HG03342 (cell line): ENCODE measurements at regions not wholly inside any gene's neighbourhood (a gene's known extent, or its start where the extent isn't known, plus 50 kb on each side); places are given as distances from the start of the nearest gene placed in this dataset.

Experiments used
- ATAC-seq: cut with Tn5 transposase; IDR thresholded peaks from one replicate; pipeline ENCODE4 v1.9.1; 2021; ENCODE audit warnings: mild to moderate bottlenecking, moderate library complexity; ENCODE audit not compliant: unreplicated experiment

DNA sequence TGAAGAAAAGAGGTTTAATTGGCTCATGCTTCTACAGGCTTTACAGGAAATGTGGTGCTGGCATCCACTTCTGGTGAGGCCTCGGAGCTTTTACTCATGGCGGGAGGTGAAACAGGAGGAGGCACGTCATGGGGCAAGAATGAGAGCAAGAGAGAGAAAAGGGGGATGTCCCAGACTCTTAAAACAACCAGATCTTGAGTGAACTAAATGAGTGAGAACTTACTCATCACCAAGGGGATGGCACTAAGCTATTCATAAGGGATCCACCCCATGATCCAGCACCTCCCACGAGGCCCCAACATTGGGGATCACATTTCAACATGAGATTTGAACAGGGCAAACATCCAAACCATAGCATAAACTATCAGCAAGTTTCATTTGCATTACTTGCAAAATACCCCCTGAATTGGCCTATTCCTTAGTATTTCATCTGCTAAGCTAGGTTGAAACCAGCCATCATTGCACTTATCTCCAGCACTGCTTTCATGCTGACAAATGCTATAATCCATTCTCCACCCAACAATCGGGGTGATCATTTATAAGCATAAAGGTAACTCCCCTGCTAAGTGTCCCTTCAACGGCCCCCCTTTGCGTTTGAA lies 179.0 kb downstream of the NOC3L start:
- ATAC-seq, result no peak

DNA sequence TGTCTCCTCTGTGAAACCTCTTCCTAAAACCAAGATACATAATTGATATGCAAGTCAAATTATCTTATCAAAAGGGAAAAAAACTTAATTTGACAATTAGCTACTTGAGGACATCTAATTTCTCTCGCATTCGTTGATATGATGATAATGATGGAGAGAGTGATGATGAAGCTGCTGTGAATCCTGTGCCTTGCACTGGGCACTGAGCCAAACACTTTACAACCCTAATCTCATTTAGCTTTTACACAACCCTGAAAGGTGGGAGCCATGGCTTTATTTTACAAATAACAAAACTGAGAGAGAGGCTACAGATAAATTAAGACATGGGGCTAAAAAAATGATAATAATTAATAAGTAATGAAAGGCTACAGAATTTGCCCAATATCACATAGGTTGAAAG lies 176.0 kb downstream of the NOC3L start:
- ATAC-seq, result no peak

DNA sequence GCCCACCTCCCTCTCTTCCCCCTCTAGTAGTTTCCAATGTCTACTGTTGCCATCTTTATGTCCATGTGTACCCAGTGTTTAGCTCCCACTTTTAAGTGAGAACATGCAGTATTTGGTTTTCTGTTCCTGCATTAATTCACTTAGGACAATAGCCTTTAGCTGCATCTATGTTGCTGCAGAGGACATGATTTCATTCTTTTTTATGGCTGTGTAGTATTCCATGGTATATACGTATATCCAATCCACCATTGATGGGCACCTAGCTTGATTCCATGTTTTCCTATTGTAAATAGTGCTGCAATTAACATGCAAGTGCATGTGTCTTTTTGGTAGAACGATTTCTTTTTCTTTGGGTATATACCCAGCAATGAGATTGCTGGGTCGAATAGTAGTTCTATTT lies 170.4 kb downstream of the NOC3L start:
- no peak for ATAC-seq

DNA sequence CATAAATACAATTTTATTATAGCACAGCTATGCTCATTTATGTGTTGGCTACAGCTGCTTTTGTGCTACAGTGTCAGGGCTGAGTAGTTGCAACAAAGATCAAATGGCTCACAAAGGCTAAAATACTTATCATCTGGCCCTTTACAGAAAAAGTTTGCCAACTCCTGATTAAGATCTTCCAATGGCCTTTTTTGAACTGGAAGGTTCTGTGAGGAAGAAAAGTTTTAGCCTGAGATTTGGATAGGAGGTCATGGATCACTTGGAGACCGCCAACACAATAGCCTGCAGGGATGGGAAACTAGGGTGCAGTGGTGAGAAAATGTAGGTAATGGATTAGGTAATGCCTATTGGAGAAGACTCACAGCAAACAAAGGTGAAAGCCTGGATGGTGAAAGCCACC lies 169.8 kb downstream of the NOC3L start:
- no peak for ATAC-seq

DNA sequence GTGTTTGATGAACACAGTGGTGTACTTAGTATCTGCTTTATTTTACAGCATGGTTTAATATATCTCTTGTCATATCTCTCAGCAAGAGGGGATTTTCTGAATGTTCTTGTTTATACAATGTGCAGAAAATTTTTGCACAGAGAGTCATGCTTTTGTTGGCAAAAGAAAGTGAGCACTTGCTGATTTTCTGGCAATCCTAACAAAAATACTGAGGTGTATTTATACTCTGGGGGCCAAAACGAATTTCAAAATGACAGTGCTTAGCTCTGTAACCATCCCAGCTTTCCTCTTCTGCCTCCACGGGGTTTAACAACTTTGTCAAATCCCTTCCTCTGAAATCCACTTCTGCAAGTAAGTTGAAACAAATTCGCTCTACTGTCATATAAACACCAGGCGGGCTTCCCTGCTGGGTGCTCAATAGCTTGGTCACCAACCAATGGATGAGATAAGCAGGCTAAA lies 169.2 kb downstream of the NOC3L start:
- no peak for ATAC-seq

DNA sequence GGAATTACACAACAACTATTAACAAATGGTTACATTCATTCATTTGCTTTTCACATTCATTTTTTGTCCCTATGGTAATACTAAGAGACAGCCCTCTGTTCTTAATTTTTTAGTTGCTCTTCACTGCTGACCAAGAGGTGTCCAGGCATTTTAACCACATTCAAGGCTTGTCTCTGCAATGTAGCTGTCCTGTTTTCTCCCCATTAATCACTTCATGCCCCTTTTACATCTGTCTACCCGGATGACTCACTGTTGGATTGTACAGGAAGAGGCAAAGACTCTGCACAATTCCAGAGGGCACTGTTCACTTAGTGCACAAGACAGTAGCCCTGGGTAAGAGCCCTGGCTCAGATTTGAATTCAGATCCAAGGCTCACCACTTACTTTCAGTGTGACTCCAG lies 168.5 kb downstream of the NOC3L start:
- no peak for ATAC-seq

DNA sequence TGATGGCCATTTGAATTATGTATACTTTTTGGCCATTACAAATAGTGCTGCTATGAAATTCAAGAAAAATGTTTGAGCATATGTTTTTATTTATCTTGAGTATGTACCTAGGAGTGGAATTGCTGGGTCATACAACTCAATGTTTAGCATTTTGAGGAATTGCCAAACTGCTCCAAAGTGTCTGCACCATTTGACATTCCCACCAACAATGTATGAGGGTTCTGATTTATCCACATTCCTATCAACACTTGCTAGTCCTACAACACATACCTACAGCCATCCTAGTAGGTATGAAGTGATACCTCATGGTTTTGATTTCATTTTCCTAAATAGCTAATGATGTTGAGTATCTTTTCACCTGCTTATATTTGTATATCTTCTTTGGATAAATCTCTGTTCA lies 165.5 kb downstream of the NOC3L start:
- no peak for ATAC-seq

DNA sequence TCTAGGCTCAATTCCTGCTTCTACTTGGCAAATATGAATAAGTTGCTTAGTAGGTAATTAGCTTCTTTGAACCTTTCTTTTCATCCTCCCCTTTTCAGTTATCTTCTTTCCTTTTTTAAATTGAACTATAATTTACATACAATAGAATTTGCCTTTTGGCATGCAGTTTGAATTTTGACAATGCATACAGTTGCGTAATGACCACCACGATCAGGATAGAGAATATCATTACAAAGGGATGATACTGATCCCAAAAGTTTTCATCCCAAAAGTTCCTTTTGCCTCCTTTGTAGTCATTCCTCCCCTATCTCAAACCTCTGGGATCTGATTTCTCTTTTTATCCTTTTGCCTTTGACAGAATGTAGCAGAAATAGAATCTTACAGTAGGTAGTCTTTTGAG lies 164.4 kb downstream of the NOC3L start:
- ATAC-seq, result no peak

DNA sequence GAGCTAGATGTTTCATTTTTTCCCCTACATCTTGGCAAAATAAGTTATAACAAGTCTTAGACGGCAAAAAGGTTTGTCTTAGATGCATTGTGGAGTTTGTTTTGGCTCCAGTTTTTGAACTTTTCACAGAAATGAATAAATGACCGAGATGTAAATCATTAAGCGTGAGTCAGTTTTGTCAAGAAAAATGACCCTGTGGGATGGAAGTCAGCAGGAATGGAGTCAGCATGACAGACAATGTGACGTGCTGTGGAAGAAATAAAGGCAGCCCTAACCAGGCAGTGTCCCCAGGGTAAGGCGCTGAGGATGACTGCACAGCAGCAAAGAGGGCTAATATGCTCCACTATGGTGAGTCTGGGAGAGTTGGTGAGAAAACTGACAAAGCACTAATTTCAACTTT lies 163.2 kb downstream of the NOC3L start:
- ATAC-seq, result no peak

DNA sequence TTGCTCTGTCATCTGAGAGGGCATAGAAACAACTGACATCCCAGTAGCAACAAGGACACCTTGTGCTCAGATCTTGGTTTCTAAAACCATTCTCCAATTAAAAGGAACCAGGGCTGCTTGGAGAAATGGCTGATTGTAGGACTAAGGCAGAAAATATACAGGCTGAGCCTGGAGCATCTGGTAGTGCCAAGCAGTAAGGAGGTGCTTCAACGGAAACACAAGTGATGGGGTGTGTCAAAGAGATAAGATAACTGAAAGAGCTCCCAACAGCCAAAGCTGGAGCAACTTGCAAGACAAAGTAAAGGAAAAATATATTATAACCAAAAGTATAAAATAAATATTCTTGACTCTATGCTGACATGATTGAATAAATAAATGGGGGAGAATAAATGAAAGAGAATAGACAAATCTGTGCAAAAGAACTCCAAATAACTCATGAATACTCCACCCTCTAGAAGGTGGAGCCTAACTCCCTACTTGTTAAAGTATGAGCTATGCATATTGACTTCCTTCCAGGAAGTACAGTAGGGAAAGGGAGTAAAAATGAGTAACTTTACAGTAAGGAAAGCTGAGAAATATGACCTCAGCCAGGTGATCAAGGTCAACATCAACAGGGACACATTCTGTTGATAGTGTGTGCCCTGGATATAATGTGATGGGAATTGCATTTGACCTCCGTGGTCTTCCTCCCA lies 162.4 kb downstream of the NOC3L start:
- ATAC-seq, result no peak

DNA sequence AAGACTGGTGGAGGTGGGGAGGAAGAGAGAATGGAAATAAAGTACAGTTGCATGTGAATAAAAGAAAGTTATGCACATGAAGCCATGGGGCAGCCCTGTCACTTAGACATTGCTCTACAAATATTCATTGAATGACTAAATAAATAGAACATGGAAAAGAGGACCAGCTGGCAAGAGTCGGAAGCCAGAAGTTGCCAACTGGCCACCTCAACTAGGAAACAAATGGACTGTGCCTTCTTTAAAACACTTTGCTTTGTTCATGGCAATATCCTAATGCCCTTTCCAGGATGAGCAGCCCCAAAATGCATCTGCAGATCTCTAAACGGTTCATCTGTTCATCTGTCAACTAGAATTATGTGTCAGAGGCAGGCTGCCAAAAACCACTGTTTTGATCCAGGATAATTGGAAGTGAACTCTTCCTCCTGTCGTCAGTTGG lies 157.3 kb downstream of the NOC3L start:
- ATAC-seq, result no peak

DNA sequence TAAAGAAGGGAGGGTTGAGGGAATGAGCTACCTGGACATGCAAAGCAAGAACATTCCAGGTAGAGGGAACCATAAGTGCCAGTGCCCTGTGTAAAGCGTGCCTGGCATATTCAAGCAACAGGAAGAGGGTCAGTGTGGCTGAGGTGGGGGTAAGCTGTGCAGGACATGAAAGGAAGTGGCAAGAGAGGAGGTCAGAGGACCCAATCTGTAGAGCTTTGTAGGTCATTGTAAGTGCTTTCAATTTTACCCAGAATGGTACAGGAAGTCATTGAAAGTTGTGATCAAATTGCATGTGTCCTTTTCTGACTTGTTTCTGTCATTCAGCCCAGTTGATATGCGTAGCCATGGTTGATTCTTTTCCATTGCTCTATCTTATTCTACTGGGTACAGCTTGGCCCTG lies 156.6 kb downstream of the NOC3L start:
- no peak for ATAC-seq

DNA sequence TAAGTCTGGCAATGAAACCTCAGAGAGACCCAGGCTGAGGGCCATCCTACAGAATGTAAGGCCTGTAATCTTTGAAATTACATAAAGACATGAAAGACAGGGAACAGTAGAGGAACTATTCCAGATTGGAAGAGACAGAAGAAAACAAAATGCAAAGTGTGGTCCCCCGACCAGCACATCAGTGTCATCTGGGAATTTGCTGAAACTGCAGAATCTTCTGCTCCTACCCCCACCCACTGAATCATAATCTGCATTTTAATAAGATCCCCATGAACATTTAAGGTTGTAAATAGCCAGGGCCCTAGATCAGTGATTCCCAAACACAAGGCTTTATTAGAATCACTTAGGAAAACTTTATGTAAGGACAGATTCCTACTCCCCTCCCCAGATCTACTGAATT lies 154.4 kb downstream of the NOC3L start:
- ATAC-seq, result no peak

DNA sequence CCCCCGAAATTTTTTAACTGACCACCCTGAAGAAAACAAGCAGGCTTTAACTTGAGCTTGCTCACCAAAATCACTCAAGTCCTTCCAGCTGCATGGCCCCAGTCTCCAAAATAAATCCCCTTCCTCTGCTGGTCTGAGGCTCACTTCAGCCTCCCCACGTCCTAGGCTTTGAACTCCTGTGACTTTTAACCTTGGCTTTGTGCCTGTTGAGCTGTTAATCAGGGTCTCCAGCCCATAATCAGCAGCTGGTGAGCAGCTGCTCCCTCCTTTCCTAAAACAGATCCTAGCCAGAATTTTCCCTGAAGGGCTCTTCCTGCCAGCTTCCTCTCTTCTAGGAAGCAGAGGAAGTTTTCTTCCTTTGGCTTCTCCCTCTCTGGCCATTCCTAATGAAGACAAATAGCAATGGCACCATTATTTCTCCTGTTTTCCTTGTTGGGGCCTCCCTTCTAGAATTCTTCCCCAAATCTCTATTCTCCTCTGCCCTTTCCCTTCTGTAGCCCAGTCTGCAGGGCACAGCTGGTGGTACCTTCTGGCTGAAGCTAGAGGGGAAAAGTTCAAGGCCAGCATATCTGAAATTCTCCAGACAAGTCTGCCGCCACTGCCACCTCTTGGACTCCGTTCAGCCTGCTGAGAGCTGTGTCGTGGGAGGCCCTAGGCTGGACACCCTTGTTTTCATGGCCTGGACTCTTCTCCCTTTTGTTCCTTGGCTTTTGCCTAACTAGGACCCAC lies 152.1 kb downstream of the NOC3L start:
- no peak for ATAC-seq

DNA sequence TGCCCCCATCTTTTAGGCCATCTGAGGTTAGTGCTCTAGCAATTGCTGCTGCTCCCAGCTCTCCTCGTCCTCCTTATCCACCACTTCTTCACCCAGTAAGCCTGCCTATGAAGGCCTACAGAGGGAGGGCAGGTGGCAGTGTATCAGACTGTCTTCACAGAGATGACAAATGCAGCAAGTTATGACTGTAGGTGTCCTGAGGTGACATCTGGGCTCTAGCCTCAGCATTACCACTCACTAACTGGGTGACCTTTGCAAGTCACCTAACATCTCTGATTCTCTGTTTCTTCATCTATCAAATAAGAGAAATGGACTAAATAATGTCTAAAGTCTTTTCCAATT lies 151.6 kb downstream of the NOC3L start:
- no peak for ATAC-seq

DNA sequence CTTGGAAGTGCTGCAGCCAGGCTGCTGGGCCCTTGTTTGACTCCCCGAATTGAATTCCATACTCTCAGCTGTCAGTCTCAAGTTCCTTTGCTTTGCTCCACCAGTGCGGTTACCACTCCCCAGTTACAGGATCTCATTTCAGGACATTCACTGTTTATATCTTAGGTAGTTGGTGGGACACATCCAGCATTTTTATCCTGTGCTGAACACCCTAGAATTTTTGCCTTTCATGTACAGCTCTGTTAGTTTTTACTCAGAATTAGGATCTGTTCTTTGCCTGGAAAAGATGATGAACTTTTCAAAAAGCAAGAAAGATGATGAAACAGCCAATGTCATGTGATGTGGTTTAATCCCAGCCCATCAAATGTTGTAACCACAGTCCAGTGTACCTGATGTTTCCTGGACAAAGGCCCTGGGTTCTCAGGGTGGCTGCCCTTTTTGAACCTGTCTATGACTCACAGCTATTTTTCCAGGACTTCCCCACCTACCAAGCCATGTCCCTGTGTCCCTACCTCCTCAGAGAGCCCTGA lies 149.7 kb downstream of the NOC3L start:
- no peak for ATAC-seq

DNA sequence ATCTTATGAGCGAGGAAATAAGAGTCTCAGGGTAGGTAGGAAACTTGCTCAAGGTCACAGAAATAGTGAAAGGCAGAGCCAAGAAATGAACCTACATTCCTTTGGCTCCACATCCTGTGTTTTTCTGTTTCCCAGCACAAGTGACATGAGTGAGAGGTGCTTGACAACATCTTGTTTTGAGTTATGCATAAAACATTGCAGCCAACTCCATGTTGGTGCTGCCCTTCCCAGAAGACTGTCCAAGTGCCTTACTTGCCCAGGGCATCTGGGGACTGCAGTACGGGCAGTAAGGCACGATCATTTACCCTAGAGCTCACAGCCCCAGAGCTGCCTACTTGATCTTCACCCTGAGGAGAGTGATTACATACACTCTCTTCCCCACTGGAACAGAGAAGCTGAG lies 148.8 kb downstream of the NOC3L start:
- no peak for ATAC-seq

DNA sequence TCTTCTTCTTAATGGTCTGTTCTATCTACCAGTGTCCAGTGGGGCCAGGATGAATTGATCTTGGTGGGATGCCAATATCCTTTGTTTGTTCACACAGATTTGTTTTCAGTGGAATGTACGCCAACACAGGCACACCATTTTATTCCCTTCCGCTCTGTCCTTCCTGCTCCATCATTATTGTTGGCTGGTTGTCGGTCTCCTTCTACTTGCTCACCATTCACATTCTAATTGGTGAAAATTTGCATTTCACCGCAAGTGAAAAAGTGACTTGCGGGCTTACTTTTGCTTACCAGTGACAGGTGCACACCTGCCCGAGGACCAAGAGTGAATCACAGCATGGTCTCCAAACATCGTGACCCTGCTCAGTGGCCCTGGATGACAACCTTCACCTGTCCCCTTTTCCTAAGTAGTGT lies 148.3 kb downstream of the NOC3L start:
- ATAC-seq, result no peak

DNA sequence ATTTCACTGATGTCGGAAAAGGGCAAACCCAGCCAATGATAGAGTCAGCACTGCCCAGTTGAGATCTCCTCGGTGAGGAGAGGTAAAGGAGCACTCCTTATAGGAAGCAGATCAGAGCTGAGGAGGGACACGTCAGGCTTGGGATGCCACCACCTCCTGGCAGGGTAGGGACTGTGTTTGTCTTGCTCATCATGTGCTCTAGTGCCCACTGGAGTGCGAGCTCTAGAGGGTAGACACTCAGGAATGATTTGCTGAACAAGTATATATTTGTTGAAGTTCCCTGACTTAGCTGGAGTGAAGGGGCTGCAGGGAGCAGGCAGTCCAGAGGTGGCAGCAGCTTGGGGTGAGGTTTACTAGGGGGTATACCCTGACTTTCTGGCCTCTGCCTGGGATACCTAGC lies 146.5 kb downstream of the NOC3L start:
- ATAC-seq, result no peak

DNA sequence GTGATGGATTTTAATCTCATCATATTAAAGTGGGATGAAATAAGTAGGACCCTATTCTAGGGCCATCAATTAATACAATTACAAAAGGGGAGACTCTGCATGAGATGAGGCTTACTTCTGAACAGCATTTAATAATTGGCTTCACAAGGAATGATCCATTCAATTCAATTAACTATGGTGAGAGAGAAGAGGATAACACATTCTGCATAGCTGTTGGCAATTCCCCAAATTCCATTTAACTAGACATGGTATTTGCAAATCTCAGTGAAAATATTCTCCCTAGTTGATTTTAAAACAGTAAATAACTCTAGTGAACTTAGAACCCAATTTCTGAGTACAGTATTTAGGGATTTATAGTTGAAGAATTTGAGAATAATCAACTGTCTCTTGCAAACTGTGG lies 145.3 kb downstream of the NOC3L start:
- ATAC-seq, result no peak

DNA sequence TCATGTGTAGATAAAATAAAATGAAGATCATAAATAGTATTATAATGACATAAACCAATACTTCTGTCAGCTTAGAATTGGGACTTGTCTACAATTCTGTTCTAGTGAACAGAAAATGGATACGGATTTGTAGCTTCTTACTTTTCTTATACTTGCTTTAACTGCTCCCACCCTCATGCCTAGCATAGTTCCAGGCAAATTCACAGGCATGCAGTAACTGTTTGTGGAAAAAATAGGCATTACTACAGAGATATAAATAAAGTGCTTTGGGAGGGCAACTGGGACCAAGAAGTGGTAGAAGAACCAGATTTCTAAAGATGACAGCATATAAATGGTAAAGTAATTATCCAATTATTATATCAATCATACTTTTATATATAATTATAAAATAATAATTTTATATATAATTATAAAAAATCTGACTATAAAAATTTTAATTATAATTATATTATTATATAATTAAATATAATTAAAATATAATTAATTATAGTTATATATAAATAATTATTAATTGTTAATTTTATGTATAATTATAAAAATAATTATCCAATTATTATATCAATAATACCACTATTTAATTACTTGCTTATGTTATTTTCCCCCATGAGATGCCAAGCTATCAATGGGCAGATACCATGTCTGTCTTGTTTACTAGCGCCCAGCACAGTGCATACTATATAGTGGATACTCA lies 144.1 kb downstream of the NOC3L start:
- no peak for ATAC-seq

DNA sequence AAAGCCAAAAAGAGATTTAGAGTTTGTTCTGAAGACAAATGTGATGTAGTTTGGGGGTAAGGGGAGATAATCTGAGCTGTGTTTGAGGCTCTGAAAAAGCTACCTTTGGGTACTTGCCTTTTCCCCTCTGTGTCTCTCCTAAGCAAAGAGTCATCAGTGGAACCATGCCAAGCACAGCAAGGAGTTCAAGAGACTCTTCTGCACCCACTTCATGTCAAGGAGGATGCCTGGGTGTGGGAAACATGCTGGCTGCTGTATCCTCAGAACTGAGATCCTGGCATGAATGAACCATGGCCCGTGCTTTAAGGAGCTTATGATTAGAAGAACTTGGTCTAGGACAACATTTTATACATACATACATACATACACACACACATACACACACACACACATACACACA lies 142.9 kb downstream of the NOC3L start:
- ATAC-seq, result no peak
